D721Med (cell line): ENCODE measurements at regions not wholly inside any gene's neighbourhood (a gene's known extent, or its start where the extent isn't known, plus 50 kb on each side); places are given as distances from the start of the nearest gene placed in this dataset.

ENCODE experiments used
- DNase-seq: peaks from one replicate; pipeline ENCODE4 v3.0.0; 2011; ENCODE audit warnings: low spot score; ENCODE audit not compliant: insufficient read length
- FAIRE-seq: peaks from 2 replicates; lab custom pipeline; 2011; peaks lifted over from hg19 to GRCh38; lab: Jason Lieb, UNC
- TF ChIP-seq, protein P1 (sequence below): IDR thresholded peaks from 2 replicates; pipeline ENCODE4 v1.5.1; 2012; ENCODE audit warnings: mild to moderate bottlenecking, control low read depth; ENCODE audit not compliant: insufficient read depth; ENCODE audit errors: missing control alignments

DNA sequence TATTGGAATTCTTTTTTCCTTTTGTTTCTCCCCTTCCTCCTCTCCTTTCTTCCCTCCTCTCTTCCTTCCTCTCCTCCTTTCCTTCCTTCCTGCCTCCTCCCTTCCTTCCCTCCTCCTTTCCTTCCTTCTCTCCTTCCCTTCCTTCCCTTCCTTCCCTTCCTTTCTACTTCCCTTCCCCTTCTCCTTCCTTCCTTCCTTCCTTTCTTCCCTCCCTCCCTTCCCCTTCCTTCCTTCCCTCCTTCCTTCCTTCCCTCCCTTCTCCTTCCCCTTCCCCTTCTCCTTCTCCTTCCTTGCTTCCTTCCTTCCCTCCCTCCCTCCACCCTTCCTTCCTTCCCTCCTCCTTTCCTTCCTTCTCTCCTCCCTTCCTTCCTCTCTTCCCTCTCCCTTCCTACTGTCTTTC is 431.0 kb upstream of the MEIS1 start:
- DNase-seq = no peak
- TF ChIP-seq, protein P1, sequence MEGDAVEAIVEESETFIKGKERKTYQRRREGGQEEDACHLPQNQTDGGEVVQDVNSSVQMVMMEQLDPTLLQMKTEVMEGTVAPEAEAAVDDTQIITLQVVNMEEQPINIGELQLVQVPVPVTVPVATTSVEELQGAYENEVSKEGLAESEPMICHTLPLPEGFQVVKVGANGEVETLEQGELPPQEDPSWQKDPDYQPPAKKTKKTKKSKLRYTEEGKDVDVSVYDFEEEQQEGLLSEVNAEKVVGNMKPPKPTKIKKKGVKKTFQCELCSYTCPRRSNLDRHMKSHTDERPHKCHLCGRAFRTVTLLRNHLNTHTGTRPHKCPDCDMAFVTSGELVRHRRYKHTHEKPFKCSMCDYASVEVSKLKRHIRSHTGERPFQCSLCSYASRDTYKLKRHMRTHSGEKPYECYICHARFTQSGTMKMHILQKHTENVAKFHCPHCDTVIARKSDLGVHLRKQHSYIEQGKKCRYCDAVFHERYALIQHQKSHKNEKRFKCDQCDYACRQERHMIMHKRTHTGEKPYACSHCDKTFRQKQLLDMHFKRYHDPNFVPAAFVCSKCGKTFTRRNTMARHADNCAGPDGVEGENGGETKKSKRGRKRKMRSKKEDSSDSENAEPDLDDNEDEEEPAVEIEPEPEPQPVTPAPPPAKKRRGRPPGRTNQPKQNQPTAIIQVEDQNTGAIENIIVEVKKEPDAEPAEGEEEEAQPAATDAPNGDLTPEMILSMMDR = no peak
- no peak for FAIRE-seq

DNA sequence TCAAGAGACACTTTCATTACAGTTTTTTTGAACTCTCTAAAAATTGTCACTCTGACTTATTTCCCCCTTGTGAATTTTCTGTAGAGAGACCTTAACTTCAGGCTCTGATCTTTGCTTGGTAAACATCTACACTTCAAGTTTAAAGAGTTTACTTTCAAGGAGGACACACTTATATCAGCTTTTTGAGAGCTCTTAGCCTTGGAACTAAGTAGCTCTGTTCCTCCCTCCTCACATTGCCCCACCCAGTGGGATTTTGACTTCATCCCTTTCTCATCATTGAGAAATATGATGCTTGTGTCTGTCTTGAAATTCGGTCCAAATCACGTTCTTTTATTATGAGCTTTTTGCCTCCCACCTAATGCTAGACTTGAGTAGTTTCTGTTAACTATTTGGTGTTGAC is 433.4 kb upstream of the MEIS1 start:
- TF ChIP-seq, protein P1 = no peak
- FAIRE-seq (no peak), DNase-seq (no peak)

DNA sequence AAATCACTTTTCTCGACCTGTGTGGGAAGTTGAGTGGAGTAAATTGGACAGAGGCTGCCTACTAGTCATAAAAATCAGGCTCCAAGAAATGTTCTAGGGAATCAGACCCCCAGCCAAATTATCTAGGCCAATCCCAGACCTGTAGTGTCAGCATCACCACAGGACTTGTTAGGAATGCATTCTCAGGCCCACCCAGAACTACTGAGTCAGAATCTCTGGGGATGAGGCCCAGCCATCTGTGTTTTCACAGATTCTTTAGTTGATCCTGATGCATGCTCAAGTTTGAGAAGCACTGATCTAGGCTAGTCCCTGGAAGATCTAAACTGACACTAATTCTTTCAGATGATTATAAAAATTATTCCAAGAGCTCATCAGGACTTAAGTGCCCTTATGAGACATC is 434.0 kb upstream of the MEIS1 start:
- no peak for DNase-seq
- no peak for FAIRE-seq
- TF ChIP-seq, protein P1 = no peak

DNA sequence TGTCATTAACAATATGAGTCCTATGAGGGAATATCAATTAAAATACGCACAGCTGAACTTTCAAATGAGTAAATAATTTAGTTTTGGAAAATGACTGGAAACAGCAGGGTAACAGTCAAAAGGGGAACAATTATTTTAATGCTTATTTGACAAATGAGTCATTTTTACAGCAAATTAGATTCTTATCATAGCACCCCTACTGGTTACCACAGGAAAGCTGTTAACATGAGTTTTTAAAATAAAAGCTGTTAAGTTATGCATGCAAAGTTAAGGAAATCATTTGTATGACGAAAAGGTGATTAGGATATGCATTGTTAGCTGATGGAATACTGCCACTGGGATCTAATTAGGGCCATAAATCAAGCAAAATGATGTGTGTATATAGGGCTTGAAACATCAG is 435.1 kb upstream of the MEIS1 start:
- DNase-seq (no peak), FAIRE-seq (no peak)
- TF ChIP-seq, protein P1 = no peak

DNA sequence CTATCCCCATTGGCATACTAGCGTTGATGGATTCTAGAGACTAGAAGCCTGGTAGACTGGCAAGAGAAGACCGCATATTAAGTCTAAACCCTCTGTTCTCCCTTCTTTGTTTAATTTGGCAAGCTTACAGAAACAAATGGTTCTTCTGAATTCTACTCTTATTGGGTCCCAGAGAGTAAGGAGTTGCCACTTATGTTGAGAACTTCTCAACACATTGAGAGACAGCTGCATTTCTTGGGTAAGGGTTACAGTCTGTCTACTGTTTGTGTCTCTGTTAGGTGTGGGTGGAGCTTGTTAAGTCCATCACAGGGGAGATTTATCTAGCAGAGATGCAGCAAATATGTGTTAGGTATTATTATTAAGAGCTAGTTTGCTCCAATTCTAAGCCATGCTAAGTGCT is 435.8 kb upstream of the MEIS1 start:
- FAIRE-seq = no peak
- TF ChIP-seq, protein P1 = no peak
- no peak for DNase-seq

DNA sequence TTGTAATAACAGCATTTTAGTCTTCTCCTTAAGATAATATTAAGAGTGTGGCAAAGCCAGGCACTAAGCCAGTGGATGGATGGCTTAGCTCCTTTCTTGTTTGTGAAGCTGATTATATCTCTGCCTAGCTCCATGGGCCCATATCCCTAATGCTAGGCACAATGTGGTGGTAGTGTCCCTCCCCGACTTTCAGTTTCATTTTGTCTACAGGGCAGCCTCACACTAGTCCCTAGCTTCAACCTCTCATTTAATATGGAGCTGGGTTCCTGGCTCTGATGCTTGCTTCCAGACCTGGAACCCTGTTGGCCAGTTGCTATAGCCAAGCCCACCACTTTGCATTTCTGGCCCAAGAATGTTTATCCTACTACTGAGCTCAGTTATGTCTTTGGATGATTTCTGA is 437.0 kb upstream of the MEIS1 start:
- FAIRE-seq (no peak), DNase-seq (no peak)
- TF ChIP-seq, protein P1 = no peak

DNA sequence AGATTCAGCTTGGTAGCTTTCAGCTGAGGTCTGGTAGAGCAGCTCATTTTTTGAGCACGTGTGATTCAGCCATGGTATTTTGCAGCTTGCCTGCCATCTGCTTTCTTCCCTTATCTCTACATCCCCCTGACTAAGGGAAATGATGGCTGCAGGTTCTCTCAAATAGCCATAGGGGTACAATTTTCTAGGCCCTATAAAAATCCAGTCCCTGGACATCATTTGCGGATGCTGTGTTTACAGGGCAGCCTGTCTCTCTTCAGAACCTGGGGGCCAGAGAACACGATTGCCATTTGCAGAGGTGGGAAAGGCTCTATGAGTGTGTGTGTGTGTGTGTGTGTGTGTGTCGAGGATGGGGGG is 442.7 kb upstream of the MEIS1 start:
- FAIRE-seq (no peak), DNase-seq (no peak)
- TF ChIP-seq, protein P1 = no peak
